ENCODE measurements at regions not wholly inside any gene's neighbourhood (a gene's known extent, or its start where the extent isn't known, plus 50 kb on each side); places are given as distances from the start of the nearest gene placed in this dataset.

GRCh38 chr10:130403153-130404075 is 267.2 kb downstream of the GLRX3 start:
- Histone ChIP-seq H3K4me1 (ENCODE audit: control insufficient read depth, extremely low read depth, insufficient read depth, low read length) (no peaks in the 10 kb centered on the region), H3K36me3 (ENCODE audit: control insufficient read depth in 2 of 2, extremely low read depth in 1 of 2, insufficient read depth in 2 of 2, low read length in 2 of 2) (no peaks in the 10 kb centered on the region), H3K79me2 (ENCODE audit: control insufficient read depth, insufficient read depth, low read length) (no peaks in the 10 kb centered on the region), H3K27ac (ENCODE audit: control insufficient read depth, insufficient read depth, low read length) (no peak overlapping the region), H3K4me2 (ENCODE audit: control insufficient read depth, extremely low read depth, insufficient read depth, low read depth, low read length) (no peak overlapping the region), H3K4me3 (ENCODE audit: control insufficient read depth in 2 of 3, extremely low read depth in 1 of 3, insufficient read depth in 2 of 3, low read depth in 1 of 3, low read length in 3 of 3) (no peak overlapping the region), H3K9ac (ENCODE audit: control insufficient read depth, extremely low read depth, insufficient read depth, low read length) (no peak overlapping the region), H3K9me1 (ENCODE audit: control insufficient read depth, extremely low read depth, insufficient read depth, low read length) (no peaks in the 10 kb centered on the region), H3K9me3 (ENCODE audit: control insufficient read depth, low read depth, low read length) (peaks cover 2% of the 10 kb centered on the region), H3K27me3 (ENCODE audit: control insufficient read depth, extremely low read depth, insufficient read depth, low read length) (no peaks in the 10 kb centered on the region), H4K20me1 (ENCODE audit: control insufficient read depth, extremely low read depth, insufficient read depth, low read length) (no peaks in the 10 kb centered on the region), H2AFZ (ENCODE audit: control insufficient read depth, low read length) (no peak overlapping the region)
- dilution Hi-C loops (cut with MboI; ENCODE audit: extremely low pct_ligation_motif_present, low sequenced_read_pairs): no loop called here
- no peak for FAIRE-seq
- TF ChIP-seq EZH2 (IDR thresholded peaks at IDR 0.05; ENCODE audit: low read length): no peak
- no peak for TF ChIP-seq CTCF (optimal IDR thresholded peaks at IDR 0.05 in 1 of 3, IDR thresholded peaks at IDR 0.05 in 1 of 3, conservative IDR thresholded peaks at IDR 0.05 in 1 of 3; ENCODE audit: extremely low read depth in 1 of 3, insufficient read depth in 2 of 3, low read length in 3 of 3)
- no peak for DNase-seq (ENCODE audit: low read depth, low spot score)

- peaks cover 2% of the 10 kb centered on the region for H3K9me3 ChIP-seq (ENCODE audit: control insufficient read depth, low read depth, low read length)
- no peaks in the 10 kb centered on the region for H3K4me1 ChIP-seq (ENCODE audit: control insufficient read depth, extremely low read depth, insufficient read depth, low read length)
- H4K20me1 ChIP-seq (ENCODE audit: control insufficient read depth, extremely low read depth, insufficient read depth, low read length): no peaks in the 10 kb centered on the region
- FAIRE-seq: no peak
- H3K79me2 ChIP-seq (ENCODE audit: control insufficient read depth, insufficient read depth, low read length): no peaks in the 10 kb centered on the region
- no peak overlapping the region for H3K27ac ChIP-seq (ENCODE audit: control insufficient read depth, insufficient read depth, low read length)
- H3K9ac ChIP-seq (ENCODE audit: control insufficient read depth, extremely low read depth, insufficient read depth, low read length): no peak overlapping the region
- H3K4me3 ChIP-seq (ENCODE audit: control insufficient read depth in 2 of 3, extremely low read depth in 1 of 3, insufficient read depth in 2 of 3, low read depth in 1 of 3, low read length in 3 of 3): no peak overlapping the region
- no peaks in the 10 kb centered on the region for H3K9me1 ChIP-seq (ENCODE audit: control insufficient read depth, extremely low read depth, insufficient read depth, low read length)
- H3K36me3 ChIP-seq (ENCODE audit: control insufficient read depth in 2 of 2, extremely low read depth in 1 of 2, insufficient read depth in 2 of 2, low read length in 2 of 2): no peaks in the 10 kb centered on the region
- H3K4me2 ChIP-seq (ENCODE audit: control insufficient read depth, extremely low read depth, insufficient read depth, low read depth, low read length): no peak overlapping the region
- no peaks in the 10 kb centered on the region for H3K27me3 ChIP-seq (ENCODE audit: control insufficient read depth, extremely low read depth, insufficient read depth, low read length)
- DNase-seq (ENCODE audit: low read depth, low spot score): no peak
- TF ChIP-seq CTCF (optimal IDR thresholded peaks at IDR 0.05 in 1 of 3, IDR thresholded peaks at IDR 0.05 in 1 of 3, conservative IDR thresholded peaks at IDR 0.05 in 1 of 3; ENCODE audit: extremely low read depth in 1 of 3, insufficient read depth in 2 of 3, low read length in 3 of 3) (no peak), EZH2 (IDR thresholded peaks at IDR 0.05; ENCODE audit: low read length) (no peak)
- no peak overlapping the region for H2AFZ ChIP-seq (ENCODE audit: control insufficient read depth, low read length)
- dilution Hi-C loops (cut with MboI; ENCODE audit: extremely low pct_ligation_motif_present, low sequenced_read_pairs): no loop called here
Measured at GRCh38 chr10:130404476-130405055, 268.4 kb downstream of the GLRX3 start.
